Right lobe of liver (tissue), 4 donors: ENCODE measurements at regions not wholly inside any gene's neighbourhood (a gene's known extent, or its start where the extent isn't known, plus 50 kb on each side); places are given as distances from the start of the nearest gene placed in this dataset.

Experiments used
- POLR2A ChIP-seq: fragments of 450-650 bp; IDR thresholded peaks from one replicate; pipeline ENCODE4 v1.6.1; 2017; ENCODE audit warnings: antibody characterized with exemption, mild to moderate bottlenecking
- TF ChIP-seq, protein P1 (sequence below), 4 donors: fragments of 200-600 bp in 3 of 4; fragments of 450-650 bp in 1 of 4; IDR thresholded peaks; one replicate each; pipeline versions ENCODE4 v1.5.1 to v1.8.0; 2016 to 2022; ENCODE audit warnings: antibody characterized with exemption in 4 of 4, mild to moderate bottlenecking in 2 of 4
- donor health status: DM: no; HTN: no; CAD: no.
- donor health status: DM: no; HTN: no; CAD: no.
- donor health status: DM: no; HTN: yes; CAD: no.

DNA sequence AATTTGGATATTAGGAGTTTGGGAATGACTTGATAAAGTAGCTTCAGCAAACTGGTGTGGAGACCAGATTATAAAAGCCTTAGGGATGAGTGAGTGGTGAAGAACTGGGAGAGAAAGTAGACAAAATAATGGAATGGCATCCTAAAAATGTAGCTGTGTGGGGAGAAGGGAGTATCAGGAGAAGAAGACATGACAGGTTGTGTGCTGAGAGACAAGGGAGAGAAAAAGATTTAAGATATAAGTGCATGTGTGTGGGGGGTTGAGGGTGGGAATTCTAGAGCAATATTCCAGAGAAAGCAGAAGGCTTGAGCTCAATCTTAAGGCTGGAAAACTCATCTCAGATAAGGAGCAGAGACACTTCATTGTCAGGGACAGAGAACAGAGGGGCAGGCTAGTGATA lies 159.5 kb downstream of the HNMT start:
- TF ChIP-seq, protein P1, sequence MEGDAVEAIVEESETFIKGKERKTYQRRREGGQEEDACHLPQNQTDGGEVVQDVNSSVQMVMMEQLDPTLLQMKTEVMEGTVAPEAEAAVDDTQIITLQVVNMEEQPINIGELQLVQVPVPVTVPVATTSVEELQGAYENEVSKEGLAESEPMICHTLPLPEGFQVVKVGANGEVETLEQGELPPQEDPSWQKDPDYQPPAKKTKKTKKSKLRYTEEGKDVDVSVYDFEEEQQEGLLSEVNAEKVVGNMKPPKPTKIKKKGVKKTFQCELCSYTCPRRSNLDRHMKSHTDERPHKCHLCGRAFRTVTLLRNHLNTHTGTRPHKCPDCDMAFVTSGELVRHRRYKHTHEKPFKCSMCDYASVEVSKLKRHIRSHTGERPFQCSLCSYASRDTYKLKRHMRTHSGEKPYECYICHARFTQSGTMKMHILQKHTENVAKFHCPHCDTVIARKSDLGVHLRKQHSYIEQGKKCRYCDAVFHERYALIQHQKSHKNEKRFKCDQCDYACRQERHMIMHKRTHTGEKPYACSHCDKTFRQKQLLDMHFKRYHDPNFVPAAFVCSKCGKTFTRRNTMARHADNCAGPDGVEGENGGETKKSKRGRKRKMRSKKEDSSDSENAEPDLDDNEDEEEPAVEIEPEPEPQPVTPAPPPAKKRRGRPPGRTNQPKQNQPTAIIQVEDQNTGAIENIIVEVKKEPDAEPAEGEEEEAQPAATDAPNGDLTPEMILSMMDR (IDR thresholded peaks at IDR 0.05): no peak
- no peak for TF ChIP-seq POLR2A
